ENCODE measurements at regions not wholly inside any gene's neighbourhood (a gene's known extent, or its start where the extent isn't known, plus 50 kb on each side); places are given as distances from the start of the nearest gene placed in this dataset.

GRCh38 chr6:8969747-8970146, 534.4 kb upstream of the SLC35B3 start:
- TF ChIP-seq CTCF (conservative IDR thresholded peaks at IDR 0.05; ENCODE audit: control insufficient read depth, insufficient read depth, low read depth, low read length): no peak
- no peak overlapping the region for H3K4me3 ChIP-seq (ENCODE audit: control insufficient read depth, low read depth, low read length)
- no peak for DNase-seq (ENCODE audit: low read depth)

GRCh38 chr6:8958894-8959511, 523.7 kb upstream of the SLC35B3 start:
- DNase-seq (ENCODE audit: low read depth): no peak
- no peak for TF ChIP-seq CTCF (conservative IDR thresholded peaks at IDR 0.05; ENCODE audit: control insufficient read depth, insufficient read depth, low read depth, low read length)
- no peak overlapping the region for H3K4me3 ChIP-seq (ENCODE audit: control insufficient read depth, low read depth, low read length)

- TF ChIP-seq CTCF (conservative IDR thresholded peaks at IDR 0.05; ENCODE audit: control insufficient read depth, insufficient read depth, low read depth, low read length): no peak
- no peak for DNase-seq (ENCODE audit: low read depth)
- H3K4me3 ChIP-seq (ENCODE audit: control insufficient read depth, low read depth, low read length): no peak overlapping the region
These were observed 518.0 kb upstream of the SLC35B3 start for GRCh38 chr6:8953310-8953709.

GRCh38 chr6:8948733-8949132, 513.4 kb upstream of the SLC35B3 start:
- TF ChIP-seq CTCF (conservative IDR thresholded peaks at IDR 0.05; ENCODE audit: control insufficient read depth, insufficient read depth, low read depth, low read length): no peak

GRCh38 chr6:8947900-8948299, 512.6 kb upstream of the SLC35B3 start:
- no peak overlapping the region for H3K4me3 ChIP-seq (ENCODE audit: control insufficient read depth, low read depth, low read length)
- no peak for TF ChIP-seq CTCF (conservative IDR thresholded peaks at IDR 0.05; ENCODE audit: control insufficient read depth, insufficient read depth, low read depth, low read length)
- DNase-seq (ENCODE audit: low read depth): no peak

More at GRCh38 chr6:8948733-8949132, 513.4 kb upstream of the SLC35B3 start:
- no peak for DNase-seq (ENCODE audit: low read depth)
- no peak overlapping the region for H3K4me3 ChIP-seq (ENCODE audit: control insufficient read depth, low read depth, low read length)

- no peak overlapping the region for H3K4me3 ChIP-seq (ENCODE audit: control insufficient read depth, low read depth, low read length)
- DNase-seq (ENCODE audit: low read depth): no peak
- no peak for TF ChIP-seq CTCF (conservative IDR thresholded peaks at IDR 0.05; ENCODE audit: control insufficient read depth, insufficient read depth, low read depth, low read length)
These were observed 509.2 kb upstream of the SLC35B3 start for GRCh38 chr6:8944548-8944947.

GRCh38 chr6:8943073-8943472, 507.7 kb upstream of the SLC35B3 start:
- no peak for DNase-seq (ENCODE audit: low read depth)
- no peak for TF ChIP-seq CTCF (conservative IDR thresholded peaks at IDR 0.05; ENCODE audit: control insufficient read depth, insufficient read depth, low read depth, low read length)
- no peak overlapping the region for H3K4me3 ChIP-seq (ENCODE audit: control insufficient read depth, low read depth, low read length)
